Transverse colon (tissue), 4 donors: ENCODE measurements at regions not wholly inside any gene's neighbourhood (a gene's known extent, or its start where the extent isn't known, plus 50 kb on each side); places are given as distances from the start of the nearest gene placed in this dataset.

ENCODE experiments used
- DNase-seq: peaks from one replicate; pipeline ENCODE4 v3.0.0-alpha.2; 2019
- H3K27ac ChIP-seq, 4 donors: fragments of 200-600 bp; sonication (generic); 2 replicates each; pipeline ENCODE4 v1.5.1; 2016 to 2018; ENCODE audit warnings: inconsistent platforms in 4 of 4
- H3K27me3 ChIP-seq: fragments of 200-600 bp; sonication (generic); 2 replicates; pipeline ENCODE4 v1.5.1; 2017; ENCODE audit warnings: inconsistent platforms
- H3K36me3 ChIP-seq, 4 donors: fragments of 200-600 bp; sonication (generic); 2 replicates each; pipeline ENCODE4 v1.5.1; 2017 to 2019; ENCODE audit warnings: inconsistent platforms in 4 of 4
- H3K4me1 ChIP-seq, 4 donors: fragments of 200-600 bp; sonication (generic); 2 replicates each; pipeline ENCODE4 v1.5.1; 2017 to 2020; ENCODE audit warnings: inconsistent platforms in 4 of 4
- H3K4me3 ChIP-seq, 4 donors: fragments of 200-600 bp; sonication (generic); 1 replicate in 1 of 4; 2 replicates in 3 of 4; pipeline versions ENCODE4 v1.5.1 to v1.6.1; 2017 to 2019; ENCODE audit warnings: inconsistent platforms in 4 of 4
- H3K9me3 ChIP-seq, 2 donors: fragments of 200-600 bp; sonication (generic); 2 replicates each; pipeline ENCODE4 v1.5.1; 2017 to 2019; ENCODE audit warnings: inconsistent platforms in 2 of 2
- CTCF ChIP-seq, 5 experiments: fragments of 200-600 bp in 3 of 5; fragments of 450-650 bp in 2 of 5; sonication (generic) in 3 of 5; IDR thresholded peaks; 1 replicate in 2 of 5; 2 replicates in 3 of 5; pipeline ENCODE4 v1.5.1; 2016 to 2017; ENCODE audit warnings: antibody characterized with exemption in 5 of 5, inconsistent platforms in 3 of 5, mild to moderate bottlenecking in 2 of 5, moderate library complexity in 1 of 5
- EP300 ChIP-seq: sonication (generic); formaldehyde crosslinking; IDR thresholded peaks from one replicate; pipeline ENCODE4 v1.6.1; 2017; ENCODE audit warnings: antibody characterized with exemption, low read depth
- POLR2A ChIP-seq: fragments of 450-650 bp; IDR thresholded peaks from one replicate; pipeline ENCODE4 v1.6.1; 2016; ENCODE audit warnings: antibody characterized with exemption, mild to moderate bottlenecking, moderate library complexity
- POLR2AphosphoS5 ChIP-seq, 3 donors: sonication (generic); formaldehyde crosslinking; IDR thresholded peaks; one replicate each; pipeline ENCODE4 v1.6.1; 2016; ENCODE audit warnings: antibody characterized with exemption in 3 of 3
- WGBS, 2 donors: methylation state at CpG; one replicate each; pipeline ENCODE4 v1.1.5; 2018; ENCODE audit warnings: low coverage in 1 of 2; 5-methylcytosine and 5-hydroxymethylcytosine counted together
- in situ Hi-C, 4 donors: fragments of 200-750 bp; cut with MboI; loops; one replicate each; pipeline versions ENCODE4 v1.15.0 to v1.15.1; 2017; ENCODE audit warnings: low sequenced_read_pairs in 3 of 4, low pct_ligation_motif_present in 1 of 4, low pct_unique_long_range_greater_than_20kb in 1 of 4
- intact Hi-C: fragments of 100-400 bp; cut with DNase I; formaldehyde crosslinking; loops from one replicate; pipeline ENCODE4 v1.15.1; 2023; ENCODE audit warnings: low total_unique reads

GRCh38 chr21:16082038-16082816, 352.4 kb downstream of the USP25 start:
- TF ChIP-seq EP300, result no peak
- TF ChIP-seq CTCF (IDR thresholded peaks at IDR 0.05), result peak in 3 of 5 experiments; percentile 28 to 41 (median 32)
- TF ChIP-seq POLR2AphosphoS5 (IDR thresholded peaks at IDR 0.05), result no peak
- TF ChIP-seq POLR2A, result no peak
- no peaks in the 10 kb centered on the region for H3K4me1 ChIP-seq
- H3K9me3 ChIP-seq, result no peaks in the 10 kb centered on the region
- H3K4me3 ChIP-seq, result no peak overlapping the region
- H3K27ac ChIP-seq, result no peak overlapping the region
- intact Hi-C loops, result no loop called here
- 52 to 54% methylated on average over 6 of the region's 6 CpGs for WGBS, 2 donors
- in situ Hi-C loops, result loop anchor here in 2 of 4 donors (25.0 kb wide), 1 partner anchor 255 kb away; no protein-coding TSS in a partner anchor
- DNase-seq, result no peak
- H3K27me3 ChIP-seq, result no peaks in the 10 kb centered on the region
- no peaks in the 10 kb centered on the region for H3K36me3 ChIP-seq

DNA sequence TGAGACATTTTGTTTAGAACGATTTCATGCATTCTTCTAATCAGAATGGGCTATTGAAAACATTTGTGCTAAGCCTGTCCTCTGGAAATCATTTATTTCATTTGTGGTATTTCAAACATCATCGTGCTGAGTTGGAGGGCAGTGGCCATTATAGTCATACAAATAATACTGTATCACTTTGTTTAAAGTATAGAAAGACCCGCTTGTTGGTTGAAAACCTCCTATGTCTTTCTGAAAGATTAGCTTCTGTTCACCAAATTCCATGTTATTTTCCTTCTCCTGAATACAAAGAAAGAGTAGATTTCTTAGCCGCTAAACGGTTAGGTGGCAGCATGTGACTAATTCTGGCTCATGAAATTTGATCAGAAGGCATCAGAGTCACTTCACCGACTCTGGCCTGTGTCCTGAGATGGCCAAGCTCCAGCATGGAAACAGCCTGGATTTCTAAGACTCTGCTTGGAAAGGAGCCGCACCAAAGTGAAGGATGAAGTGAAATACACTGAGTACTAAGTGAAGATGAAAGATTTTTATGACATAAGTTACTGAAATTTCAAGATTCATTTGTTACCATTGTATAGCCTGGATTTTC, 355.1 kb downstream of the USP25 start:
- H3K4me3 ChIP-seq, result no peak overlapping the region
- H3K4me1 ChIP-seq, result no peaks in the 10 kb centered on the region
- in situ Hi-C loops (loop anchor here in 2 of 4 donors (25.0 kb wide), 1 partner anchor 252 kb away; no protein-coding TSS in a partner anchor), intact Hi-C loops (no loop called here)
- no peaks in the 10 kb centered on the region for H3K36me3 ChIP-seq
- 72 to 75% methylated on average over 4 to 7 of the region's 7 CpGs for WGBS, 2 donors
- no peaks in the 10 kb centered on the region for H3K9me3 ChIP-seq
- DNase-seq, result no peak
- H3K27ac ChIP-seq, result no peak overlapping the region
- H3K27me3 ChIP-seq, result no peaks in the 10 kb centered on the region
- TF ChIP-seq CTCF (IDR thresholded peaks at IDR 0.05) (no peak), POLR2AphosphoS5 (IDR thresholded peaks at IDR 0.05) (no peak), EP300 (no peak), POLR2A (no peak)

- in situ Hi-C loops (loop anchor here in 2 of 4 donors (25.0 kb wide), 1 partner anchor 252 kb away; no protein-coding TSS in a partner anchor), intact Hi-C loops (no loop called here)
- Histone ChIP-seq H3K4me1 (no peaks in the 10 kb centered on the region), H3K27ac (no peak overlapping the region), H3K9me3 (no peaks in the 10 kb centered on the region), H3K36me3 (no peaks in the 10 kb centered on the region), H3K4me3 (no peak overlapping the region), H3K27me3 (no peaks in the 10 kb centered on the region)
- TF ChIP-seq POLR2A, result no peak
- no peak for TF ChIP-seq CTCF (IDR thresholded peaks at IDR 0.05)
- no peak for TF ChIP-seq POLR2AphosphoS5 (IDR thresholded peaks at IDR 0.05)
- TF ChIP-seq EP300, result no peak
- WGBS, 2 donors, result 86 to 94% methylated on average over 5 of the region's 5 CpGs
- no peak for DNase-seq
These were observed 355.6 kb downstream of the USP25 start for GRCh38 chr21:16085421-16085820.

GRCh38 chr21:16086121-16086520, 356.3 kb downstream of the USP25 start:
- DNase-seq, result no peak
- WGBS, 2 donors, result 78 to 88% methylated on average over 4 of the region's 4 CpGs
- Histone ChIP-seq H3K27ac (no peak overlapping the region), H3K36me3 (no peaks in the 10 kb centered on the region), H3K4me3 (no peak overlapping the region), H3K27me3 (no peaks in the 10 kb centered on the region), H3K4me1 (no peaks in the 10 kb centered on the region), H3K9me3 (no peaks in the 10 kb centered on the region)
- TF ChIP-seq CTCF (IDR thresholded peaks at IDR 0.05) (no peak), POLR2AphosphoS5 (IDR thresholded peaks at IDR 0.05) (no peak), POLR2A (no peak), EP300 (no peak)
- in situ Hi-C loops (loop anchor here in 2 of 4 donors (25.0 kb wide), 1 partner anchor 251 kb away; no protein-coding TSS in a partner anchor), intact Hi-C loops (no loop called here)
